ENCODE measurements at regions not wholly inside any gene's neighbourhood (a gene's known extent, or its start where the extent isn't known, plus 50 kb on each side); places are given as distances from the start of the nearest gene placed in this dataset.

GRCh38 chr10:128280271-128280670 lies 154.0 kb upstream of the MKI67 start:
- ATAC-seq (no peak), DNase-seq (ENCODE audit: low spot score) (no peak)

GRCh38 chr10:128281343-128281742 lies 155.1 kb upstream of the MKI67 start:
- ATAC-seq, result no peak
- no peak for DNase-seq (ENCODE audit: low spot score)

GRCh38 chr10:128281861-128282260 lies 155.6 kb upstream of the MKI67 start:
- DNase-seq (ENCODE audit: low spot score) (no peak), ATAC-seq (no peak)

GRCh38 chr10:128286141-128286761 lies 160.0 kb upstream of the MKI67 start:
- no peak for DNase-seq (ENCODE audit: low spot score)
- no peak for ATAC-seq

- DNase-seq (ENCODE audit: low spot score) (no peak), ATAC-seq (no peak)
Observed at GRCh38 chr10:128286762-128287500, 160.7 kb upstream of the MKI67 start.

GRCh38 chr10:128287921-128288320 lies 161.7 kb upstream of the MKI67 start:
- ATAC-seq (no peak), DNase-seq (ENCODE audit: low spot score) (no peak)

GRCh38 chr10:128289621-128290020 lies 163.4 kb upstream of the MKI67 start:
- DNase-seq (ENCODE audit: low spot score), result no peak
- ATAC-seq, result no peak

GRCh38 chr10:128295003-128295402 lies 168.8 kb upstream of the MKI67 start:
- ATAC-seq (peak; percentile 13), DNase-seq (ENCODE audit: low spot score) (no peak)

GRCh38 chr10:128296253-128297007 lies 170.2 kb upstream of the MKI67 start:
- DNase-seq (ENCODE audit: low spot score) (no peak), ATAC-seq (no peak)

- DNase-seq (ENCODE audit: low spot score) (no peak), ATAC-seq (no peak)
Observed at GRCh38 chr10:128297709-128298378, 171.6 kb upstream of the MKI67 start.

GRCh38 chr10:128298587-128298986 lies 172.4 kb upstream of the MKI67 start:
- ATAC-seq (no peak), DNase-seq (ENCODE audit: low spot score) (no peak)

GRCh38 chr10:128300290-128300824 lies 174.1 kb upstream of the MKI67 start:
- ATAC-seq (no peak), DNase-seq (ENCODE audit: low spot score) (no peak)

GRCh38 chr10:128301051-128301450 lies 174.8 kb upstream of the MKI67 start:
- DNase-seq (ENCODE audit: low spot score), result no peak
- no peak for ATAC-seq

GRCh38 chr10:128302808-128303207 lies 176.6 kb upstream of the MKI67 start:
- no peak for DNase-seq (ENCODE audit: low spot score)
- ATAC-seq, result no peak

- DNase-seq (ENCODE audit: low spot score) (no peak), ATAC-seq (no peak)
Observed at GRCh38 chr10:128304271-128304670, 178.0 kb upstream of the MKI67 start.

- DNase-seq (ENCODE audit: low spot score), result no peak
- ATAC-seq, result no peak
Observed at GRCh38 chr10:128305601-128306345, 179.6 kb upstream of the MKI67 start.

GRCh38 chr10:128306535-128306934 lies 180.3 kb upstream of the MKI67 start:
- ATAC-seq (no peak), DNase-seq (ENCODE audit: low spot score) (no peak)

- ATAC-seq, result no peak
- no peak for DNase-seq (ENCODE audit: low spot score)
Observed at GRCh38 chr10:128306966-128307365, 180.7 kb upstream of the MKI67 start.

GRCh38 chr10:128307820-128308219 lies 181.6 kb upstream of the MKI67 start:
- ATAC-seq, result no peak
- peak; percentile 7 for DNase-seq (ENCODE audit: low spot score)

GRCh38 chr10:128310971-128311658 lies 184.9 kb upstream of the MKI67 start:
- no peak for DNase-seq (ENCODE audit: low spot score)
- ATAC-seq, result no peak
